ENCODE measurements at regions not wholly inside any gene's neighbourhood (a gene's known extent, or its start where the extent isn't known, plus 50 kb on each side); places are given as distances from the start of the nearest gene placed in this dataset.

GRCh38 chr2:128519517-128520215 is 201.0 kb upstream of the HS6ST1 start:
- intact Hi-C loops (cut with DNase I), result no loop called here
- no peak for TF ChIP-seq CTCF (IDR thresholded peaks at IDR 0.05)
- ATAC-seq, result no peak
- no peak for DNase-seq
- Histone ChIP-seq H3K4me1 (no peaks in the 10 kb centered on the region), H3K4me3 (no peak overlapping the region), H3K36me3 (ENCODE audit: insufficient read depth in 1 of 2, low read depth in 1 of 2) (no peaks in the 10 kb centered on the region), H3K27me3 (ENCODE audit: insufficient read depth in 3 of 3, low read length in 2 of 3) (no peaks in the 10 kb centered on the region), H3K27ac (no peak overlapping the region), H3K9me3 (no peaks in the 10 kb centered on the region)
- WGBS, 3 donors, result 93 to 94% (median 93%) methylated on average over 6 of the region's 6 CpGs

GRCh38 chr2:128520340-128520739 is 201.7 kb upstream of the HS6ST1 start:
- no peak overlapping the region for H3K27ac ChIP-seq
- no peaks in the 10 kb centered on the region for H3K27me3 ChIP-seq (ENCODE audit: insufficient read depth in 3 of 3, low read length in 2 of 3)
- no peak for ATAC-seq
- 84 to 90% (median 86%) methylated on average over 4 of the region's 4 CpGs for WGBS, 3 donors
- TF ChIP-seq CTCF (IDR thresholded peaks at IDR 0.05), result no peak
- intact Hi-C loops (cut with DNase I), result no loop called here
- H3K36me3 ChIP-seq (ENCODE audit: insufficient read depth in 1 of 2, low read depth in 1 of 2), result no peaks in the 10 kb centered on the region
- no peaks in the 10 kb centered on the region for H3K9me3 ChIP-seq
- no peaks in the 10 kb centered on the region for H3K4me1 ChIP-seq
- no peak overlapping the region for H3K4me3 ChIP-seq
- DNase-seq, result no peak

GRCh38 chr2:128520791-128521190 is 202.1 kb upstream of the HS6ST1 start:
- Histone ChIP-seq H3K4me3 (no peak overlapping the region), H3K27me3 (ENCODE audit: insufficient read depth in 3 of 3, low read length in 2 of 3) (no peaks in the 10 kb centered on the region), H3K36me3 (ENCODE audit: insufficient read depth in 1 of 2, low read depth in 1 of 2) (no peaks in the 10 kb centered on the region), H3K9me3 (no peaks in the 10 kb centered on the region), H3K4me1 (no peaks in the 10 kb centered on the region), H3K27ac (no peak overlapping the region)
- DNase-seq (no peak), ATAC-seq (peak in 1 of 4 donors; percentile 27)
- intact Hi-C loops (cut with DNase I), result no loop called here
- no peak for TF ChIP-seq CTCF (IDR thresholded peaks at IDR 0.05)
- 68 to 79% (median 71%) methylated on average over 9 of the region's 9 CpGs for WGBS, 3 donors

- H3K36me3 ChIP-seq (ENCODE audit: insufficient read depth in 1 of 2, low read depth in 1 of 2), result no peaks in the 10 kb centered on the region
- H3K4me1 ChIP-seq, result no peaks in the 10 kb centered on the region
- DNase-seq, result no peak
- WGBS, 3 donors, result 81 to 94% (median 89%) methylated on average over 4 of the region's 4 CpGs
- intact Hi-C loops (cut with DNase I), result no loop called here
- H3K27me3 ChIP-seq (ENCODE audit: insufficient read depth in 3 of 3, low read length in 2 of 3), result no peaks in the 10 kb centered on the region
- H3K9me3 ChIP-seq, result no peaks in the 10 kb centered on the region
- no peak for ATAC-seq
- H3K4me3 ChIP-seq, result no peak overlapping the region
- TF ChIP-seq CTCF (IDR thresholded peaks at IDR 0.05), result no peak
- H3K27ac ChIP-seq, result no peak overlapping the region
These were observed 202.8 kb upstream of the HS6ST1 start for GRCh38 chr2:128521482-128521881.

- ATAC-seq, result no peak
- Histone ChIP-seq H3K4me1 (no peaks in the 10 kb centered on the region), H3K4me3 (no peak overlapping the region), H3K27me3 (ENCODE audit: insufficient read depth in 3 of 3, low read length in 2 of 3) (no peaks in the 10 kb centered on the region), H3K27ac (no peak overlapping the region), H3K9me3 (no peaks in the 10 kb centered on the region), H3K36me3 (ENCODE audit: insufficient read depth in 1 of 2, low read depth in 1 of 2) (no peaks in the 10 kb centered on the region)
- 92 to 98% (median 97%) methylated on average over 7 of the region's 7 CpGs for WGBS, 3 donors
- intact Hi-C loops (cut with DNase I), result no loop called here
- DNase-seq, result no peak
- TF ChIP-seq CTCF (IDR thresholded peaks at IDR 0.05), result no peak
These were observed 204.2 kb upstream of the HS6ST1 start for GRCh38 chr2:128522829-128523228.

Data from psoas muscle (tissue), 7 donors.